HFFc6 (cell line): ENCODE measurements at regions not wholly inside any gene's neighbourhood (a gene's known extent, or its start where the extent isn't known, plus 50 kb on each side); places are given as distances from the start of the nearest gene placed in this dataset.
"Not testable (repeated sequence)": the region's sequence is repeated elsewhere in the genome, so short reads cannot be mapped to it uniquely, and the experiment has no call there.

ENCODE experiments used
- DNase-seq: peaks from one replicate; pipeline ENCODE4 v3.0.0-alpha.2; 2018
- H3K27ac Mint-ChIP-seq: 2 replicates; pipeline ENCODE4 v1.8.0; 2020; ENCODE audit warnings: mild to moderate bottlenecking, mixed read lengths
- H3K27me3 Mint-ChIP-seq: 2 replicates; pipeline ENCODE4 v1.8.0; 2021; ENCODE audit warnings: mild to moderate bottlenecking, moderate library complexity, mixed read lengths; ENCODE audit not compliant: insufficient read depth
- H3K36me3 Mint-ChIP-seq: 2 replicates; pipeline ENCODE4 v1.8.0; 2021; ENCODE audit warnings: low read depth, mixed read lengths
- H3K4me1 Mint-ChIP-seq: 2 replicates; pipeline ENCODE4 v1.8.0; 2020; ENCODE audit warnings: low read depth, mixed read lengths
- H3K4me3 Mint-ChIP-seq: 2 replicates; pipeline ENCODE4 v1.8.0; 2020; ENCODE audit warnings: mild to moderate bottlenecking, moderate library complexity, mixed read lengths
- H3K9me3 Mint-ChIP-seq: 2 replicates; pipeline ENCODE4 v1.8.0; 2020; ENCODE audit warnings: mild to moderate bottlenecking, mixed read lengths
- CTCF ChIP-seq: fragments of 200-600 bp; sonication (generic); IDR thresholded peaks from 2 replicates; pipeline ENCODE4 v1.5.0; 2021; ENCODE audit warnings: antibody characterized with exemption, mild to moderate bottlenecking

- no peaks in the 10 kb centered on the region for H3K36me3 Mint-ChIP-seq
- H3K4me1 Mint-ChIP-seq, result peaks cover 7% of the 10 kb centered on the region
- DNase-seq, result no peak
- TF ChIP-seq CTCF, result no peak
- no peak overlapping the region for H3K4me3 Mint-ChIP-seq
- H3K9me3 Mint-ChIP-seq, result no peaks in the 10 kb centered on the region
- no peak overlapping the region for H3K27ac Mint-ChIP-seq
- no peaks in the 10 kb centered on the region for H3K27me3 Mint-ChIP-seq
Measured at GRCh38 chr18:39591649-39592048, 2026.1 kb upstream of the CELF4 start.

GRCh38 chr18:39589496-39589895, 2023.9 kb upstream of the CELF4 start:
- DNase-seq, result no peak
- Mint-ChIP-seq H3K27ac (no peak overlapping the region), H3K4me3 (no peak overlapping the region), H3K27me3 (no peaks in the 10 kb centered on the region), H3K36me3 (no peaks in the 10 kb centered on the region), H3K9me3 (no peaks in the 10 kb centered on the region), H3K4me1 (no peaks in the 10 kb centered on the region)
- TF ChIP-seq CTCF, result no peak

- Mint-ChIP-seq H3K27ac (no peak overlapping the region), H3K36me3 (no peaks in the 10 kb centered on the region), H3K4me3 (no peak overlapping the region), H3K27me3 (no peaks in the 10 kb centered on the region), H3K4me1 (no peaks in the 10 kb centered on the region), H3K9me3 (no peaks in the 10 kb centered on the region)
- no peak for TF ChIP-seq CTCF
- DNase-seq, result no peak
Measured at GRCh38 chr18:39587586-39587985, 2022.0 kb upstream of the CELF4 start.

GRCh38 chr18:39586741-39587140, 2021.1 kb upstream of the CELF4 start:
- H3K9me3 Mint-ChIP-seq, result no peaks in the 10 kb centered on the region

GRCh38 chr18:39574897-39575296, 2009.3 kb upstream of the CELF4 start:
- Mint-ChIP-seq H3K27me3 (peaks cover 2% of the 10 kb centered on the region), H3K4me1 (no peaks in the 10 kb centered on the region), H3K27ac (no peak overlapping the region), H3K4me3 (no peak overlapping the region), H3K36me3 (no peaks in the 10 kb centered on the region), H3K9me3 (no peaks in the 10 kb centered on the region)
- TF ChIP-seq CTCF, result no peak
- no peak for DNase-seq

More at GRCh38 chr18:39586741-39587140, 2021.1 kb upstream of the CELF4 start:
- Mint-ChIP-seq H3K27ac (no peak overlapping the region), H3K4me3 (no peak overlapping the region), H3K36me3 (no peaks in the 10 kb centered on the region), H3K27me3 (no peaks in the 10 kb centered on the region), H3K4me1 (no peaks in the 10 kb centered on the region)
- DNase-seq, result no peak
- TF ChIP-seq CTCF, result no peak

- no peaks in the 10 kb centered on the region for H3K4me1 Mint-ChIP-seq
- H3K4me3 Mint-ChIP-seq, result no peak overlapping the region
- peaks cover 2% of the 10 kb centered on the region for H3K27me3 Mint-ChIP-seq
- peak; percentile 85 for TF ChIP-seq CTCF
- H3K27ac Mint-ChIP-seq, result no peak overlapping the region
- peak; percentile 13 for DNase-seq
- no peaks in the 10 kb centered on the region for H3K9me3 Mint-ChIP-seq
- no peaks in the 10 kb centered on the region for H3K36me3 Mint-ChIP-seq
Measured at GRCh38 chr18:39571511-39571910, 2005.9 kb upstream of the CELF4 start.

GRCh38 chr18:39565551-39566230, 2000.1 kb upstream of the CELF4 start:
- H3K9me3 Mint-ChIP-seq, H3K27me3 Mint-ChIP-seq, H3K4me1 Mint-ChIP-seq, DNase-seq, H3K36me3 Mint-ChIP-seq, H3K27ac Mint-ChIP-seq, H3K4me3 Mint-ChIP-seq: not testable (repeated sequence)
